ENCODE measurements at regions not wholly inside any gene's neighbourhood (a gene's known extent, or its start where the extent isn't known, plus 50 kb on each side); places are given as distances from the start of the nearest gene placed in this dataset.

- Histone ChIP-seq H3K4me3 (ENCODE audit: low read length) (no peak overlapping the region), H3K9me3 (ENCODE audit: low read length) (peaks cover 2% of the 10 kb centered on the region), H3F3A (ENCODE audit: insufficient read depth, low read length, poor library complexity, severe bottlenecking) (no peaks in the 10 kb centered on the region), H3K79me2 (replicated peaks; ENCODE audit: insufficient read depth, low read length) (no peaks in the 10 kb centered on the region), H3K9me2 (ENCODE audit: insufficient read depth, low read length) (no peaks in the 10 kb centered on the region), H3K4me2 (ENCODE audit: low read length) (no peak overlapping the region), H4K20me1 (ENCODE audit: insufficient read depth) (no peaks in the 10 kb centered on the region), H3K27me3 (ENCODE audit: insufficient read depth, low read depth, low read length) (no peaks in the 10 kb centered on the region), H3K27ac (ENCODE audit: low read length) (no peak overlapping the region), H3K9ac (ENCODE audit: low read length) (no peak overlapping the region), H3K36me3 (ENCODE audit: insufficient read depth, low read length) (no peaks in the 10 kb centered on the region), H2AFZ (ENCODE audit: low read depth, low read length) (no peak overlapping the region)
- no peak for TF ChIP-seq POLR2AphosphoS5 (IDR thresholded peaks at IDR 0.05)
- TF ChIP-seq, protein P1, sequence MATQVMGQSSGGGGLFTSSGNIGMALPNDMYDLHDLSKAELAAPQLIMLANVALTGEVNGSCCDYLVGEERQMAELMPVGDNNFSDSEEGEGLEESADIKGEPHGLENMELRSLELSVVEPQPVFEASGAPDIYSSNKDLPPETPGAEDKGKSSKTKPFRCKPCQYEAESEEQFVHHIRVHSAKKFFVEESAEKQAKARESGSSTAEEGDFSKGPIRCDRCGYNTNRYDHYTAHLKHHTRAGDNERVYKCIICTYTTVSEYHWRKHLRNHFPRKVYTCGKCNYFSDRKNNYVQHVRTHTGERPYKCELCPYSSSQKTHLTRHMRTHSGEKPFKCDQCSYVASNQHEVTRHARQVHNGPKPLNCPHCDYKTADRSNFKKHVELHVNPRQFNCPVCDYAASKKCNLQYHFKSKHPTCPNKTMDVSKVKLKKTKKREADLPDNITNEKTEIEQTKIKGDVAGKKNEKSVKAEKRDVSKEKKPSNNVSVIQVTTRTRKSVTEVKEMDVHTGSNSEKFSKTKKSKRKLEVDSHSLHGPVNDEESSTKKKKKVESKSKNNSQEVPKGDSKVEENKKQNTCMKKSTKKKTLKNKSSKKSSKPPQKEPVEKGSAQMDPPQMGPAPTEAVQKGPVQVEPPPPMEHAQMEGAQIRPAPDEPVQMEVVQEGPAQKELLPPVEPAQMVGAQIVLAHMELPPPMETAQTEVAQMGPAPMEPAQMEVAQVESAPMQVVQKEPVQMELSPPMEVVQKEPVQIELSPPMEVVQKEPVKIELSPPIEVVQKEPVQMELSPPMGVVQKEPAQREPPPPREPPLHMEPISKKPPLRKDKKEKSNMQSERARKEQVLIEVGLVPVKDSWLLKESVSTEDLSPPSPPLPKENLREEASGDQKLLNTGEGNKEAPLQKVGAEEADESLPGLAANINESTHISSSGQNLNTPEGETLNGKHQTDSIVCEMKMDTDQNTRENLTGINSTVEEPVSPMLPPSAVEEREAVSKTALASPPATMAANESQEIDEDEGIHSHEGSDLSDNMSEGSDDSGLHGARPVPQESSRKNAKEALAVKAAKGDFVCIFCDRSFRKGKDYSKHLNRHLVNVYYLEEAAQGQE (IDR thresholded peaks at IDR 0.05; ENCODE audit: borderline replicate concordance): no peak
- TF ChIP-seq EP300 (conservative IDR thresholded peaks at IDR 0.05; ENCODE audit: poor library complexity, severe bottlenecking): no peak
- TF ChIP-seq, protein P2, sequence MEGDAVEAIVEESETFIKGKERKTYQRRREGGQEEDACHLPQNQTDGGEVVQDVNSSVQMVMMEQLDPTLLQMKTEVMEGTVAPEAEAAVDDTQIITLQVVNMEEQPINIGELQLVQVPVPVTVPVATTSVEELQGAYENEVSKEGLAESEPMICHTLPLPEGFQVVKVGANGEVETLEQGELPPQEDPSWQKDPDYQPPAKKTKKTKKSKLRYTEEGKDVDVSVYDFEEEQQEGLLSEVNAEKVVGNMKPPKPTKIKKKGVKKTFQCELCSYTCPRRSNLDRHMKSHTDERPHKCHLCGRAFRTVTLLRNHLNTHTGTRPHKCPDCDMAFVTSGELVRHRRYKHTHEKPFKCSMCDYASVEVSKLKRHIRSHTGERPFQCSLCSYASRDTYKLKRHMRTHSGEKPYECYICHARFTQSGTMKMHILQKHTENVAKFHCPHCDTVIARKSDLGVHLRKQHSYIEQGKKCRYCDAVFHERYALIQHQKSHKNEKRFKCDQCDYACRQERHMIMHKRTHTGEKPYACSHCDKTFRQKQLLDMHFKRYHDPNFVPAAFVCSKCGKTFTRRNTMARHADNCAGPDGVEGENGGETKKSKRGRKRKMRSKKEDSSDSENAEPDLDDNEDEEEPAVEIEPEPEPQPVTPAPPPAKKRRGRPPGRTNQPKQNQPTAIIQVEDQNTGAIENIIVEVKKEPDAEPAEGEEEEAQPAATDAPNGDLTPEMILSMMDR (IDR thresholded peaks at IDR 0.05; ENCODE audit: poor library complexity, severe bottlenecking): no peak
- no peak for TF ChIP-seq SMC3 (conservative IDR thresholded peaks at IDR 0.05; ENCODE audit: poor library complexity)
- no peak for TF ChIP-seq MXI1 (conservative IDR thresholded peaks at IDR 0.05; ENCODE audit: poor library complexity, severe bottlenecking)
- no peak for TF ChIP-seq TAF1 (IDR thresholded peaks at IDR 0.05; ENCODE audit: low read depth)
- TF ChIP-seq RAD21 (conservative IDR thresholded peaks at IDR 0.05): no peak
These were observed 50.7 kb upstream of the PTPRR start for GRCh38 chr12:70971001-70971794.
